Testis (tissue), 2 donors: ENCODE measurements at regions not wholly inside any gene's neighbourhood (a gene's known extent, or its start where the extent isn't known, plus 50 kb on each side); places are given as distances from the start of the nearest gene placed in this dataset.

Experiments used
- DNase-seq: peaks from one replicate; pipeline ENCODE4 v3.0.0-alpha.2; 2019
- H3K27ac ChIP-seq, 2 donors: fragments of 200-600 bp; sonication (generic); one replicate each; pipeline ENCODE4 v1.5.1; 2019
- H3K27me3 ChIP-seq: fragments of 200-600 bp; sonication (generic); one replicate; pipeline ENCODE4 v1.5.1; 2019
- H3K36me3 ChIP-seq: fragments of 200-600 bp; sonication (generic); one replicate; pipeline ENCODE4 v1.5.1; 2017; ENCODE audit warnings: low read depth; ENCODE audit errors: missing control alignments
- H3K4me1 ChIP-seq: fragments of 200-600 bp; sonication (generic); one replicate; pipeline ENCODE4 v1.5.1; 2019
- H3K4me3 ChIP-seq, 2 donors: fragments of 200-600 bp; sonication (generic); one replicate each; pipeline ENCODE4 v1.5.1; 2017 to 2019
- H3K9me3 ChIP-seq: fragments of 200-600 bp; sonication (generic); one replicate; pipeline ENCODE4 v1.5.1; 2017
- POLR2A ChIP-seq: fragments of 450-650 bp; IDR thresholded peaks from one replicate; pipeline ENCODE4 v1.6.1; 2017; ENCODE audit warnings: antibody characterized with exemption, mild to moderate bottlenecking, moderate library complexity
- WGBS, 2 donors: methylation state at CpG; one replicate each; pipeline ENCODE4 v1.1.5; 2018; 5-methylcytosine and 5-hydroxymethylcytosine counted together
- intact Hi-C: fragments of 100-400 bp; cut with DNase I; formaldehyde crosslinking; loops from one replicate; pipeline ENCODE4 v1.15.1; 2023; ENCODE audit warnings: low total_unique reads
- TF ChIP-seq, protein P1 (sequence below), 3 experiments: fragments of 450-650 bp in 2 of 3; fragments of 200-600 bp in 1 of 3; sonication (generic) in 1 of 3; IDR thresholded peaks; one replicate each; pipeline ENCODE4 v1.5.1; 2016 to 2019; ENCODE audit warnings: antibody characterized with exemption in 3 of 3, mild to moderate bottlenecking in 2 of 3, moderate library complexity in 1 of 3

DNA sequence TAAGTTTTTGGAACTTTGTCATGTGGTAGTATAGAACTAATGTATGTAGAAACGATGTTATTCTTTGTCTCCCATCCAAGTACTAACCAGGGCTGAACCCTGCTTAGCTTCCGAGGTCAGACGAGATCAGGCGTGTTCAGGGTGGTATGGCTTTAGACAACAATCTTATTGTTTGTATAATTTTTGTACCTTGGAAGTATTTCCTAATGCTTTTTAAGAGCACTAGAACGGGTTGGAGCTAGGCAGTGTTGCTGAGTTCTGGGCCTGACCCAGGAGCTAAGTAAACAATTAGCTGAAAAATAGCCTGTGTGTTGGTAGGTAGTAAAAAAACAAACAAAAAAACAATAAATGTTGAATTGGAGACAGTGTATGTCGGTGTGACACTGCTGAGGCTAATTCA lies 244.3 kb downstream of the EMP1 start:
- no peaks in the 10 kb centered on the region for H3K27me3 ChIP-seq
- intact Hi-C loops: no loop called here
- 87 to 89% methylated on average over 6 of the region's 6 CpGs for WGBS, 2 donors

GRCh38 chr12:13437541-13437940 lies 241.0 kb downstream of the EMP1 start:
- TF ChIP-seq, protein P1, sequence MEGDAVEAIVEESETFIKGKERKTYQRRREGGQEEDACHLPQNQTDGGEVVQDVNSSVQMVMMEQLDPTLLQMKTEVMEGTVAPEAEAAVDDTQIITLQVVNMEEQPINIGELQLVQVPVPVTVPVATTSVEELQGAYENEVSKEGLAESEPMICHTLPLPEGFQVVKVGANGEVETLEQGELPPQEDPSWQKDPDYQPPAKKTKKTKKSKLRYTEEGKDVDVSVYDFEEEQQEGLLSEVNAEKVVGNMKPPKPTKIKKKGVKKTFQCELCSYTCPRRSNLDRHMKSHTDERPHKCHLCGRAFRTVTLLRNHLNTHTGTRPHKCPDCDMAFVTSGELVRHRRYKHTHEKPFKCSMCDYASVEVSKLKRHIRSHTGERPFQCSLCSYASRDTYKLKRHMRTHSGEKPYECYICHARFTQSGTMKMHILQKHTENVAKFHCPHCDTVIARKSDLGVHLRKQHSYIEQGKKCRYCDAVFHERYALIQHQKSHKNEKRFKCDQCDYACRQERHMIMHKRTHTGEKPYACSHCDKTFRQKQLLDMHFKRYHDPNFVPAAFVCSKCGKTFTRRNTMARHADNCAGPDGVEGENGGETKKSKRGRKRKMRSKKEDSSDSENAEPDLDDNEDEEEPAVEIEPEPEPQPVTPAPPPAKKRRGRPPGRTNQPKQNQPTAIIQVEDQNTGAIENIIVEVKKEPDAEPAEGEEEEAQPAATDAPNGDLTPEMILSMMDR (IDR thresholded peaks at IDR 0.05): no peak
- no peak for TF ChIP-seq POLR2A
- intact Hi-C loops: no loop called here
- Histone ChIP-seq H3K9me3 (no peaks in the 10 kb centered on the region), H3K27ac (no peak overlapping the region), H3K36me3 (no peaks in the 10 kb centered on the region), H3K4me1 (no peaks in the 10 kb centered on the region), H3K27me3 (no peaks in the 10 kb centered on the region), H3K4me3 (no peak overlapping the region)
- no peak for DNase-seq
- WGBS, 2 donors: 90 to 91% methylated on average over 4 of the region's 4 CpGs

More for the DNA sequence above, 244.3 kb downstream of the EMP1 start:
- no peak for DNase-seq
- Histone ChIP-seq H3K27ac (no peak overlapping the region), H3K36me3 (no peaks in the 10 kb centered on the region), H3K9me3 (no peaks in the 10 kb centered on the region), H3K4me3 (no peak overlapping the region), H3K4me1 (no peaks in the 10 kb centered on the region)
- TF ChIP-seq, protein P1 (IDR thresholded peaks at IDR 0.05): no peak
- no peak for TF ChIP-seq POLR2A

- no peaks in the 10 kb centered on the region for H3K9me3 ChIP-seq
- WGBS, 2 donors: 66 to 74% methylated on average over 11 of the region's 11 CpGs
- H3K27me3 ChIP-seq: no peaks in the 10 kb centered on the region
- no peaks in the 10 kb centered on the region for H3K4me1 ChIP-seq
- DNase-seq: no peak
- TF ChIP-seq, protein P1 (IDR thresholded peaks at IDR 0.05): no peak
- TF ChIP-seq POLR2A: no peak
- intact Hi-C loops: no loop called here
- H3K4me3 ChIP-seq: no peak overlapping the region
- H3K36me3 ChIP-seq: no peaks in the 10 kb centered on the region
- H3K27ac ChIP-seq: no peak overlapping the region
These were observed 240.3 kb downstream of the EMP1 start for GRCh38 chr12:13436696-13437391.

DNA sequence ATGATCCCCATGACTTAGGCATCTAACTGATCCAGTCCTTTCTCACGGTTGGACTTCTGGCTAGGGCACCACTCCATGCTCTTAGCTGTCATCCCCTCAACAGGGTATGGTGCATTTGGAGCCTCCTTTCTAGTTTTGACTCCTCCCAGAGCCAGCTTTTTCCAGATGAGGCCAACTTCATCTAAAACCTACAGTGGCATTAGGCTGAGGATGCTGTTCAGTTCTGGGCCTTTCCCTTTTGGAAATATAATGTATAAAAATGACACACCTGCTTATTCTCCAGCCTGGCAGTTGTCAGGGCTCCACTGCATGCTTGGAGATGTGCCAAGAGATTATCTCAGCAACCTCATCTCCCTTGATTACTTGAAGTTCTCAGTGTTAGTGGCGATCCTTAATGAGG lies 239.7 kb downstream of the EMP1 start:
- no peak overlapping the region for H3K4me3 ChIP-seq
- DNase-seq: no peak
- no peaks in the 10 kb centered on the region for H3K4me1 ChIP-seq
- no peaks in the 10 kb centered on the region for H3K9me3 ChIP-seq
- WGBS, 2 donors: 56 to 69% methylated on average over 2 of the region's 2 CpGs
- no peaks in the 10 kb centered on the region for H3K27me3 ChIP-seq
- no peak for TF ChIP-seq POLR2A
- TF ChIP-seq, protein P1 (IDR thresholded peaks at IDR 0.05): no peak
- no peaks in the 10 kb centered on the region for H3K36me3 ChIP-seq
- H3K27ac ChIP-seq: no peak overlapping the region
- intact Hi-C loops: no loop called here
